GM12878 (cell line): ENCODE measurements at regions not wholly inside any gene's neighbourhood (a gene's known extent, or its start where the extent isn't known, plus 50 kb on each side); places are given as distances from the start of the nearest gene placed in this dataset.

ENCODE experiments used
- ATAC-seq: fragments of 200-7000 bp; cut with Tn5 transposase; 3 replicates; pipeline ENCODE4 v1.9.1; 2020; ENCODE audit warnings: mild to moderate bottlenecking, moderate library complexity
- BruUV-seq: library from RNA; stranded (reverse); fragments of 400-500 nt; replicated peaks from 2 replicates; lab custom pipeline; 2021; lab: Mats Ljungman, UMichigan
- CTCF ChIA-PET: fragments of 300-600 bp; sonication (Branson Sonifier 250); formaldehyde crosslinking; extraction: SDS; loops from one replicate; lab custom pipeline; 2021; ENCODE audit warnings: inconsistent platforms; lab: Yijun Ruan, JAX
- POLR2A ChIA-PET: fragments of 350-600 bp; formaldehyde crosslinking; extraction: SDS; loops from one replicate; lab custom pipeline; 2021; ENCODE audit warnings: inconsistent platforms; lab: Charles Lee
- RAD21 ChIA-PET: fragments of 300-600 bp; sonication (Branson Sonifier 250); formaldehyde crosslinking; loops from one replicate; lab custom pipeline; 2023; ENCODE audit warnings: antibody characterized with exemption; ENCODE audit not compliant: unreplicated experiment; lab: Charles Lee
- SMC1A ChIA-PET: fragments of 300-600 bp; sonication (Branson Sonifier 250); formaldehyde crosslinking; loops from one replicate; lab custom pipeline; 2023; ENCODE audit not compliant: unreplicated experiment, uncharacterized antibody; lab: Charles Lee
- DNase-seq: peaks from one replicate; pipeline ENCODE4 v3.0.0-alpha.2; 2011; ENCODE audit warnings: low read depth, low spot score
- FAIRE-seq: peaks from 3 replicates; lab custom pipeline; 2011; peaks lifted over from hg19 to GRCh38; lab: Jason Lieb, UNC
- H2AFZ ChIP-seq: 2 replicates; pipeline ENCODE4 v1.6.0; 2011; ENCODE audit warnings: low read depth, low read length, control low read depth; ENCODE audit not compliant: control insufficient read depth
- H3K27ac ChIP-seq: 2 replicates; pipeline ENCODE4 v1.5.1; 2011; ENCODE audit warnings: control low read depth; ENCODE audit not compliant: control insufficient read depth, insufficient read depth
- H3K27me3 ChIP-seq, 2 experiments: replicated peaks in 1 of 2; 2 replicates each; pipeline versions ENCODE4 v1.6.0 to v1.6.1; 2011; ENCODE audit warnings: low read length in 1 of 2; ENCODE audit not compliant: control insufficient read depth in 2 of 2, insufficient read depth in 2 of 2
- H3K36me3 ChIP-seq, 2 experiments: 2 replicates each; pipeline ENCODE4 v1.5.1; 2011; ENCODE audit warnings: low read length in 1 of 2; ENCODE audit not compliant: control insufficient read depth in 2 of 2, insufficient read depth in 2 of 2
- H3K4me1 ChIP-seq: 2 replicates; pipeline ENCODE4 v1.6.1; 2011; ENCODE audit warnings: mild to moderate bottlenecking, low read length, moderate library complexity, mixed read lengths; ENCODE audit not compliant: control insufficient read depth, insufficient read depth
- H3K4me2 ChIP-seq: 2 replicates; pipeline ENCODE4 v1.6.0; 2011; ENCODE audit warnings: control low read depth; ENCODE audit not compliant: control insufficient read depth, insufficient read depth
- H3K4me3 ChIP-seq: fragments of 200-600 bp; sonication (generic); 2 replicates; pipeline ENCODE4 v1.5.1; 2016
- H3K79me2 ChIP-seq: 2 replicates; pipeline ENCODE4 v1.6.0; 2011; ENCODE audit warnings: low read length; ENCODE audit not compliant: control insufficient read depth, insufficient read depth
- H3K9ac ChIP-seq: 2 replicates; pipeline ENCODE4 v1.8.0; 2011; ENCODE audit warnings: low read length, control low read depth, mixed read lengths; ENCODE audit not compliant: control insufficient read depth, insufficient read depth
- H3K9me3 ChIP-seq: replicated peaks from 3 replicates; pipeline ENCODE4 v1.5.1; 2011; ENCODE audit warnings: mild to moderate bottlenecking, low read length; ENCODE audit not compliant: control insufficient read depth, insufficient read depth
- H4K20me1 ChIP-seq: 2 replicates; pipeline ENCODE4 v1.6.0; 2011; ENCODE audit not compliant: control insufficient read depth, insufficient read depth
- ASH2L ChIP-seq: fragments of 300-600, 200-600 bp; sonication (generic); IDR thresholded peaks from 2 replicates; pipeline ENCODE4 v1.6.1; 2017; ENCODE audit warnings: low read depth, mild to moderate bottlenecking, borderline replicate concordance
- CHD4 ChIP-seq: fragments of 200-600 bp; sonication (generic); IDR thresholded peaks from 2 replicates; pipeline ENCODE4 v1.6.1; 2016; ENCODE audit warnings: mild to moderate bottlenecking
- ESRRA ChIP-seq: IDR thresholded peaks from 2 replicates; pipeline ENCODE4 v1.6.1; 2012; ENCODE audit warnings: mild to moderate bottlenecking, low read length, improper control_type of control experiment
- FOXM1 ChIP-seq: IDR thresholded peaks from 2 replicates; pipeline ENCODE4 v1.6.1; 2012; ENCODE audit warnings: low read depth, mild to moderate bottlenecking, inconsistent platforms, low read length, moderate library complexity
- HDGF ChIP-seq: fragments of 450-650 bp; IDR thresholded peaks from 2 replicates; pipeline ENCODE4 v1.6.1; 2016; ENCODE audit warnings: antibody characterized with exemption
- IKZF1 ChIP-seq: fragments of 450-650 bp; conservative IDR thresholded peaks from 2 replicates; pipeline ENCODE4 v1.6.1; 2017; ENCODE audit warnings: antibody characterized with exemption, mild to moderate bottlenecking
- JUNB ChIP-seq: IDR thresholded peaks from 2 replicates; pipeline ENCODE4 v1.6.1; 2016; ENCODE audit warnings: antibody characterized with exemption, mild to moderate bottlenecking
- MTA2 ChIP-seq: fragments of 450-650 bp; IDR thresholded peaks from 2 replicates; pipeline ENCODE4 v1.6.1; 2016; ENCODE audit warnings: low read depth, mild to moderate bottlenecking, moderate library complexity
- PAX8 ChIP-seq: fragments of 450-650 bp; IDR thresholded peaks from 2 replicates; pipeline ENCODE4 v1.6.1; 2017; ENCODE audit warnings: mild to moderate bottlenecking, moderate library complexity
- ZZZ3 ChIP-seq: IDR thresholded peaks from 2 replicates; pipeline ENCODE4 v1.6.1; 2011; ENCODE audit warnings: low read depth; ENCODE audit not compliant: control insufficient read depth, insufficient read length
- WGBS: methylation state at CpG from one replicate; pipeline ENCODE4 v1.1.6; 2016; ENCODE audit warnings: low lambda C conversion rate; ENCODE audit not compliant: insufficient replicate concordance, insufficient coverage; ENCODE audit errors: missing lambda C conversion rate; 5-methylcytosine and 5-hydroxymethylcytosine counted together
- in situ Hi-C: fragments of 300-500 bp; cut with MboI; formaldehyde crosslinking; loops from 9 replicates; pipeline ENCODE4 v1.14.3; 2018; ENCODE audit warnings: mixed read lengths
- intact Hi-C: fragments of 100-400 bp; cut with micrococcal nuclease; formaldehyde crosslinking; loops from one replicate; pipeline ENCODE4 v1.14.2; 2022; ENCODE audit not compliant: unreplicated experiment
- TF ChIP-seq, protein P1 (sequence below), 3 experiments: IDR thresholded peaks in 2 of 3; conservative IDR thresholded peaks in 1 of 3; 2 replicates each; pipeline ENCODE4 v1.5.1; 2011; ENCODE audit warnings: low read depth in 3 of 3, low read length in 3 of 3, mild to moderate bottlenecking in 3 of 3, control low read depth in 2 of 3, moderate library complexity in 2 of 3, inconsistent platforms in 1 of 3, mixed read lengths in 1 of 3; ENCODE audit not compliant: control insufficient read depth in 2 of 3, insufficient read depth in 1 of 3; ENCODE audit errors: extremely low read depth in 1 of 3
- TF ChIP-seq, protein P2 (sequence below): fragments of 450-650 bp; IDR thresholded peaks from 2 replicates; pipeline ENCODE4 v1.6.1; 2017; ENCODE audit warnings: mild to moderate bottlenecking
- TF ChIP-seq, protein P3 (sequence below): IDR thresholded peaks from 2 replicates; pipeline ENCODE4 v1.6.1; 2012; ENCODE audit warnings: low read depth, low read length, improper control_type of control experiment
- TF ChIP-seq, protein P4 (sequence below): IDR thresholded peaks from 2 replicates; pipeline ENCODE4 v1.6.1; 2012; ENCODE audit warnings: mild to moderate bottlenecking, low read depth, low read length

DNA sequence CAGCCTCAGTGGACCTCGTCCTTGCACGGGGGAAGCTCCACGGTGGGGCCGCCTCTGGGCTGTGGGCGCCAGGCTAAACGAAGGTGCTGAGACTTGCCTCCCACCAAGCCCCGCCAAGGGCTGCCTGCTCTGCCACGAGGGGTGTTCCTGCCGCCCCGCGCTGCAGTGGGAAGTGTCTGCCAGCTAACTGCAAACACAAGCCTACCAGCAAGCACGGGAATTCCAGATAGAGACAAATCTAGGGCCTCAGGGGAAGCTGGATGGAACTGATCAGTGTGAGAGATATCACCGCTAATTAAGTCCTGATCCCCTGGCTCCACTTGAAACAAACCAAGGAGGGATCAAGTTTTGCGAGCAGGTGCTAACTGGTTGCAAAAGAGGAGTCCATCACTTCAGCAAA lies 181.6 kb upstream of the LEF1 start:
- Histone ChIP-seq H3K9ac (no peak overlapping the region), H3K36me3 (no peaks in the 10 kb centered on the region), H2AFZ (no peak overlapping the region), H4K20me1 (no peaks in the 10 kb centered on the region), H3K4me1 (no peaks in the 10 kb centered on the region), H3K27ac (no peak overlapping the region), H3K27me3 (peaks cover 0 to 4% of the 10 kb centered on the region in 2 experiments; a peak in 1 of 4 replicates), H3K79me2 (no peaks in the 10 kb centered on the region), H3K4me2 (no peak overlapping the region), H3K9me3 (no peaks in the 10 kb centered on the region), H3K4me3 (no peak overlapping the region)
- ChIA-PET SMC1A (no interaction called here), CTCF (interaction anchor here (0.5 kb wide), 1 partner anchor 787 kb away, joined by 3 read pairs; no protein-coding TSS in a partner anchor), POLR2A (no interaction called here), RAD21 (no interaction called here)
- no TSS peak for BruUV-seq
- intact Hi-C loops (no loop called here), in situ Hi-C loops (no loop called here)
- DNase-seq (no peak), ATAC-seq (no peak), FAIRE-seq (no peak)
- 49% methylated on average over 14 of the region's 14 CpGs for WGBS
- TF ChIP-seq ZZZ3 (no peak), PAX8 (no peak), HDGF (no peak), MTA2 (no peak), CHD4 (no peak), ESRRA (no peak), ASH2L (no peak), JUNB (no peak), FOXM1 (no peak), IKZF1 (no peak)
- TF ChIP-seq, protein P1, sequence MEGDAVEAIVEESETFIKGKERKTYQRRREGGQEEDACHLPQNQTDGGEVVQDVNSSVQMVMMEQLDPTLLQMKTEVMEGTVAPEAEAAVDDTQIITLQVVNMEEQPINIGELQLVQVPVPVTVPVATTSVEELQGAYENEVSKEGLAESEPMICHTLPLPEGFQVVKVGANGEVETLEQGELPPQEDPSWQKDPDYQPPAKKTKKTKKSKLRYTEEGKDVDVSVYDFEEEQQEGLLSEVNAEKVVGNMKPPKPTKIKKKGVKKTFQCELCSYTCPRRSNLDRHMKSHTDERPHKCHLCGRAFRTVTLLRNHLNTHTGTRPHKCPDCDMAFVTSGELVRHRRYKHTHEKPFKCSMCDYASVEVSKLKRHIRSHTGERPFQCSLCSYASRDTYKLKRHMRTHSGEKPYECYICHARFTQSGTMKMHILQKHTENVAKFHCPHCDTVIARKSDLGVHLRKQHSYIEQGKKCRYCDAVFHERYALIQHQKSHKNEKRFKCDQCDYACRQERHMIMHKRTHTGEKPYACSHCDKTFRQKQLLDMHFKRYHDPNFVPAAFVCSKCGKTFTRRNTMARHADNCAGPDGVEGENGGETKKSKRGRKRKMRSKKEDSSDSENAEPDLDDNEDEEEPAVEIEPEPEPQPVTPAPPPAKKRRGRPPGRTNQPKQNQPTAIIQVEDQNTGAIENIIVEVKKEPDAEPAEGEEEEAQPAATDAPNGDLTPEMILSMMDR (IDR thresholded peaks at IDR 0.05 in 2 of 3, conservative IDR thresholded peaks at IDR 0.05 in 1 of 3; ENCODE audit: control insufficient read depth in 2 of 3, extremely low read depth in 1 of 3, insufficient read depth in 1 of 3, low read depth in 3 of 3, low read length in 3 of 3): no peak
- TF ChIP-seq, protein P2, sequence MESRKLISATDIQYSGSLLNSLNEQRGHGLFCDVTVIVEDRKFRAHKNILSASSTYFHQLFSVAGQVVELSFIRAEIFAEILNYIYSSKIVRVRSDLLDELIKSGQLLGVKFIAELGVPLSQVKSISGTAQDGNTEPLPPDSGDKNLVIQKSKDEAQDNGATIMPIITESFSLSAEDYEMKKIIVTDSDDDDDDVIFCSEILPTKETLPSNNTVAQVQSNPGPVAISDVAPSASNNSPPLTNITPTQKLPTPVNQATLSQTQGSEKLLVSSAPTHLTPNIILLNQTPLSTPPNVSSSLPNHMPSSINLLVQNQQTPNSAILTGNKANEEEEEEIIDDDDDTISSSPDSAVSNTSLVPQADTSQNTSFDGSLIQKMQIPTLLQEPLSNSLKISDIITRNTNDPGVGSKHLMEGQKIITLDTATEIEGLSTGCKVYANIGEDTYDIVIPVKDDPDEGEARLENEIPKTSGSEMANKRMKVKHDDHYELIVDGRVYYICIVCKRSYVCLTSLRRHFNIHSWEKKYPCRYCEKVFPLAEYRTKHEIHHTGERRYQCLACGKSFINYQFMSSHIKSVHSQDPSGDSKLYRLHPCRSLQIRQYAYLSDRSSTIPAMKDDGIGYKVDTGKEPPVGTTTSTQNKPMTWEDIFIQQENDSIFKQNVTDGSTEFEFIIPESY: no peak
- TF ChIP-seq, protein P3, sequence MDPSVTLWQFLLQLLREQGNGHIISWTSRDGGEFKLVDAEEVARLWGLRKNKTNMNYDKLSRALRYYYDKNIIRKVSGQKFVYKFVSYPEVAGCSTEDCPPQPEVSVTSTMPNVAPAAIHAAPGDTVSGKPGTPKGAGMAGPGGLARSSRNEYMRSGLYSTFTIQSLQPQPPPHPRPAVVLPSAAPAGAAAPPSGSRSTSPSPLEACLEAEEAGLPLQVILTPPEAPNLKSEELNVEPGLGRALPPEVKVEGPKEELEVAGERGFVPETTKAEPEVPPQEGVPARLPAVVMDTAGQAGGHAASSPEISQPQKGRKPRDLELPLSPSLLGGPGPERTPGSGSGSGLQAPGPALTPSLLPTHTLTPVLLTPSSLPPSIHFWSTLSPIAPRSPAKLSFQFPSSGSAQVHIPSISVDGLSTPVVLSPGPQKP: no peak
- TF ChIP-seq, protein P4, sequence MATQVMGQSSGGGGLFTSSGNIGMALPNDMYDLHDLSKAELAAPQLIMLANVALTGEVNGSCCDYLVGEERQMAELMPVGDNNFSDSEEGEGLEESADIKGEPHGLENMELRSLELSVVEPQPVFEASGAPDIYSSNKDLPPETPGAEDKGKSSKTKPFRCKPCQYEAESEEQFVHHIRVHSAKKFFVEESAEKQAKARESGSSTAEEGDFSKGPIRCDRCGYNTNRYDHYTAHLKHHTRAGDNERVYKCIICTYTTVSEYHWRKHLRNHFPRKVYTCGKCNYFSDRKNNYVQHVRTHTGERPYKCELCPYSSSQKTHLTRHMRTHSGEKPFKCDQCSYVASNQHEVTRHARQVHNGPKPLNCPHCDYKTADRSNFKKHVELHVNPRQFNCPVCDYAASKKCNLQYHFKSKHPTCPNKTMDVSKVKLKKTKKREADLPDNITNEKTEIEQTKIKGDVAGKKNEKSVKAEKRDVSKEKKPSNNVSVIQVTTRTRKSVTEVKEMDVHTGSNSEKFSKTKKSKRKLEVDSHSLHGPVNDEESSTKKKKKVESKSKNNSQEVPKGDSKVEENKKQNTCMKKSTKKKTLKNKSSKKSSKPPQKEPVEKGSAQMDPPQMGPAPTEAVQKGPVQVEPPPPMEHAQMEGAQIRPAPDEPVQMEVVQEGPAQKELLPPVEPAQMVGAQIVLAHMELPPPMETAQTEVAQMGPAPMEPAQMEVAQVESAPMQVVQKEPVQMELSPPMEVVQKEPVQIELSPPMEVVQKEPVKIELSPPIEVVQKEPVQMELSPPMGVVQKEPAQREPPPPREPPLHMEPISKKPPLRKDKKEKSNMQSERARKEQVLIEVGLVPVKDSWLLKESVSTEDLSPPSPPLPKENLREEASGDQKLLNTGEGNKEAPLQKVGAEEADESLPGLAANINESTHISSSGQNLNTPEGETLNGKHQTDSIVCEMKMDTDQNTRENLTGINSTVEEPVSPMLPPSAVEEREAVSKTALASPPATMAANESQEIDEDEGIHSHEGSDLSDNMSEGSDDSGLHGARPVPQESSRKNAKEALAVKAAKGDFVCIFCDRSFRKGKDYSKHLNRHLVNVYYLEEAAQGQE: no peak
